Heart left ventricle (tissue), 13 donors: ENCODE measurements at regions not wholly inside any gene's neighbourhood (a gene's known extent, or its start where the extent isn't known, plus 50 kb on each side); places are given as distances from the start of the nearest gene placed in this dataset.

Experiments used
- POLR2A ChIP-seq, 2 donors: fragments of 450-650 bp; IDR thresholded peaks; one replicate each; pipeline ENCODE4 v1.6.1; 2017; ENCODE audit warnings: antibody characterized with exemption in 2 of 2, mild to moderate bottlenecking in 2 of 2, moderate library complexity in 2 of 2
- TF ChIP-seq, protein P1 (sequence below), 12 donors: fragments of 200-600 bp; sonication (generic) in 4 of 12; IDR thresholded peaks; one replicate each; pipeline versions ENCODE4 v1.5.0 to v1.8.0; 2018 to 2022; ENCODE audit warnings: antibody characterized with exemption in 12 of 12, mild to moderate bottlenecking in 5 of 12
- donor health status: ischemic (EF 13 %, LVEDD 7.1; RV severe dilation, severe dysfunction).
- donor health status: DM: no; HTN: yes; CAD: no.
- donor health status: DM: no; HTN: no; CAD: no.
- donor health status: ischemic (EF 25% LVEDD 6.9; RV normal size, moderate dysfunction).
- donor health status: ischemic (EF 25% LVEDD 5.7; RV mildly dilated, moderate dysfunction).
- donor health status: ischemic (EF 35%, LVEDD 5.7; RV mildly dilated, moderate dysfunction).
- donor health status: nonischemic (EF 11% LVEDD 7.7; RV severe dilation, severe dysfunction).
- donor health status: DM: yes; HTN: yes; CAD: no.
- donor health status: PGD.
- donor health status: ischemic (EF 29% LVEDD 5.4; RV normal size, mild dysfunction).
- donor health status: nonischemic (EF 23%, LVEDD 6.1; RV moderate dilation, normal function).

DNA sequence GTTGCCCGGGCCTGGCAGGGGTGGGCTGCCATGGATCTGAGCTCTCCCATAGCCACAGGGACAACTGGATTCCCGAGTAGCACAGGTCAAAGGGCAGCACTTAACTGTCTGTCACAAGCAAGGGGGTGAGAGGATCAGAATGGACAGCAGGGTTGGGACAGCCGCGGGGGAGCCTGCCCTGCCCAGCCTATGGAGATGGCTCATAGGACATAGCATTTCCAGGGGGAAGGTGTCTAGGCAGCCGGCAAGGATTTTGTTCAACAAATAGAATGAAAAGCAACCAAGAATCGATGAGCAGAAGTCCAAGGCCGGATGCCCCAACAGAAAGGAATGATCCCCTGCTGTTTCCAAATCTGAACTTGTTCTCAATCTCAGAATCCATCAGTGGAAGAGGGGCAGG lies 92.9 kb downstream of the RPS6KA4 start:
- TF ChIP-seq, protein P1, sequence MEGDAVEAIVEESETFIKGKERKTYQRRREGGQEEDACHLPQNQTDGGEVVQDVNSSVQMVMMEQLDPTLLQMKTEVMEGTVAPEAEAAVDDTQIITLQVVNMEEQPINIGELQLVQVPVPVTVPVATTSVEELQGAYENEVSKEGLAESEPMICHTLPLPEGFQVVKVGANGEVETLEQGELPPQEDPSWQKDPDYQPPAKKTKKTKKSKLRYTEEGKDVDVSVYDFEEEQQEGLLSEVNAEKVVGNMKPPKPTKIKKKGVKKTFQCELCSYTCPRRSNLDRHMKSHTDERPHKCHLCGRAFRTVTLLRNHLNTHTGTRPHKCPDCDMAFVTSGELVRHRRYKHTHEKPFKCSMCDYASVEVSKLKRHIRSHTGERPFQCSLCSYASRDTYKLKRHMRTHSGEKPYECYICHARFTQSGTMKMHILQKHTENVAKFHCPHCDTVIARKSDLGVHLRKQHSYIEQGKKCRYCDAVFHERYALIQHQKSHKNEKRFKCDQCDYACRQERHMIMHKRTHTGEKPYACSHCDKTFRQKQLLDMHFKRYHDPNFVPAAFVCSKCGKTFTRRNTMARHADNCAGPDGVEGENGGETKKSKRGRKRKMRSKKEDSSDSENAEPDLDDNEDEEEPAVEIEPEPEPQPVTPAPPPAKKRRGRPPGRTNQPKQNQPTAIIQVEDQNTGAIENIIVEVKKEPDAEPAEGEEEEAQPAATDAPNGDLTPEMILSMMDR (IDR thresholded peaks at IDR 0.05) = no peak
- no peak for TF ChIP-seq POLR2A (IDR thresholded peaks at IDR 0.05)
